A549 (cell line): ENCODE measurements at regions not wholly inside any gene's neighbourhood (a gene's known extent, or its start where the extent isn't known, plus 50 kb on each side); places are given as distances from the start of the nearest gene placed in this dataset.

Source experiments
- ATAC-seq, 2 experiments: fragments of 200-7000 bp in 1 of 2; fragments of >200 bp in 1 of 2; cut with Nextera tagmentation in 1 of 2; cut with Tn5 transposase in 1 of 2; 3 replicates each; pipeline versions ENCODE4 v1.8.0 to v1.9.1; 2018 to 2020; ENCODE audit warnings: mild to moderate bottlenecking in 1 of 2, moderate library complexity in 1 of 2
- CTCF ChIA-PET: fragments of 300-600 bp; sonication (Branson Sonifier 250); formaldehyde crosslinking; extraction: SDS; loops from one replicate; lab custom pipeline; 2021; ENCODE audit warnings: antibody characterized with exemption, inconsistent platforms; lab: Yijun Ruan, JAX
- POLR2A ChIA-PET: fragments of 350-600 bp; formaldehyde crosslinking; extraction: SDS; loops from one replicate; lab custom pipeline; 2021; ENCODE audit warnings: antibody characterized with exemption, inconsistent platforms; lab: Yijun Ruan, JAX
- DNase-seq, 2 experiments: peaks; one replicate each; pipeline versions ENCODE4 v3.0.0 to v3.0.0-alpha.2; 2011 to 2016; ENCODE audit warnings: low read depth in 1 of 2, low spot score in 1 of 2
- FAIRE-seq: peaks from 2 replicates; lab custom pipeline; 2011; peaks lifted over from hg19 to GRCh38; lab: Jason Lieb, UNC
- H3K27ac ChIP-seq, 2 experiments: fragments of >200 bp; sonication (Bioruptor Twin); formaldehyde crosslinking; 3 replicates each; pipeline ENCODE4 v1.5.1; 2016 to 2017
- H3K4me1 ChIP-seq: fragments of >200 bp; sonication (Bioruptor Twin); formaldehyde crosslinking; 3 replicates; pipeline ENCODE4 v1.6.1; 2016
- H3K4me2 ChIP-seq: fragments of >200 bp; sonication (Bioruptor Twin); formaldehyde crosslinking; 3 replicates; pipeline ENCODE4 v1.6.1; 2016
- H3K4me3 ChIP-seq: fragments of >200 bp; sonication (Bioruptor Twin); formaldehyde crosslinking; 3 replicates; pipeline ENCODE4 v1.5.1; 2016
- H3K9me3 ChIP-seq: fragments of >200 bp; sonication (Bioruptor Twin); formaldehyde crosslinking; 3 replicates; pipeline ENCODE4 v1.6.1; 2016
- BHLHE40 ChIP-seq: IDR thresholded peaks from 2 replicates; pipeline ENCODE4 v1.6.1; 2012; ENCODE audit warnings: low read depth, low read length, inconsistent platforms
- CBX8 ChIP-seq: fragments of 200-600 bp; sonication (generic); IDR thresholded peaks from 2 replicates; pipeline ENCODE4 v1.6.1; 2016
- CEBPB ChIP-seq, 2 experiments: fragments of >200 bp in 1 of 2; sonication (Bioruptor Twin) in 1 of 2; formaldehyde crosslinking in 1 of 2; IDR thresholded peaks; 2 replicates each; pipeline ENCODE4 v1.6.1; 2012 to 2016
- CHD2 ChIP-seq: fragments of 150-350 bp; IDR thresholded peaks from 2 replicates; pipeline ENCODE4 v1.6.1; 2014; ENCODE audit warnings: low read length; ENCODE audit not compliant: partially characterized antibody
- EP300 ChIP-seq, 2 experiments: fragments of >200 bp; sonication (Bioruptor Twin); formaldehyde crosslinking; IDR thresholded peaks; 2 replicates in 1 of 2; 3 replicates in 1 of 2; pipeline ENCODE4 v1.6.1; 2016 to 2017
- FOSB ChIP-seq: fragments of 250-450 bp; sonication (Bioruptor Pico); IDR thresholded peaks from 2 replicates; pipeline ENCODE4 v1.5.0; 2020; ENCODE audit warnings: mild to moderate bottlenecking, moderate library complexity
- HEYL ChIP-seq: fragments of 250-450 bp; sonication (Bioruptor Pico); IDR thresholded peaks from 2 replicates; pipeline ENCODE4 v1.8.0; 2021; ENCODE audit warnings: mild to moderate bottlenecking, moderate library complexity
- HOXA7 ChIP-seq: fragments of 250-450 bp; sonication (Bioruptor Pico); IDR thresholded peaks from 2 replicates; pipeline ENCODE4 v1.5.0; 2020; ENCODE audit warnings: mild to moderate bottlenecking, moderate library complexity
- HOXB5 ChIP-seq: fragments of 250-450 bp; sonication (Bioruptor Pico); IDR thresholded peaks from 2 replicates; pipeline ENCODE4 v1.5.0; 2020; ENCODE audit warnings: mild to moderate bottlenecking, moderate library complexity
- MYC ChIP-seq: IDR thresholded peaks from 2 replicates; pipeline ENCODE4 v1.6.1; 2012; ENCODE audit warnings: mild to moderate bottlenecking, inconsistent platforms, low read length, improper control_type of control experiment, borderline replicate concordance
- POLR2AphosphoS2 ChIP-seq: conservative IDR thresholded peaks from 2 replicates; pipeline ENCODE4 v1.6.1; 2012; ENCODE audit warnings: low read length, improper control_type of control experiment, inconsistent platforms
- RARB ChIP-seq: fragments of 250-450 bp; sonication (Bioruptor Pico); IDR thresholded peaks from 2 replicates; pipeline ENCODE4 v1.8.0; 2021; ENCODE audit warnings: mild to moderate bottlenecking, moderate library complexity
- RFX5 ChIP-seq: fragments of 450-650 bp; IDR thresholded peaks from 2 replicates; pipeline ENCODE4 v1.7.1; 2014; ENCODE audit warnings: antibody characterized with exemption, mild to moderate bottlenecking, moderate library complexity
- SMC3 ChIP-seq: fragments of >200 bp; sonication (Bioruptor Twin); formaldehyde crosslinking; IDR thresholded peaks from 3 replicates; pipeline ENCODE4 v1.6.1; 2018; ENCODE audit warnings: inconsistent platforms
- SREBF2 ChIP-seq: fragments of 450-650 bp; IDR thresholded peaks from 2 replicates; pipeline ENCODE4 v1.6.1; 2014; ENCODE audit warnings: mild to moderate bottlenecking, moderate library complexity
- TP53 ChIP-seq: fragments of 250-450 bp; sonication (Bioruptor Pico); IDR thresholded peaks from 2 replicates; pipeline ENCODE4 v1.5.0; 2021; ENCODE audit warnings: mild to moderate bottlenecking, moderate library complexity
- ZC3H11A ChIP-seq: fragments of 450-650 bp; IDR thresholded peaks from 2 replicates; pipeline ENCODE4 v1.6.1; 2014; ENCODE audit warnings: antibody characterized with exemption, mild to moderate bottlenecking
- ZNF302 ChIP-seq: fragments of 250-450 bp; sonication (Bioruptor Pico); IDR thresholded peaks from 2 replicates; pipeline ENCODE4 v1.9.0; 2021; ENCODE audit warnings: inconsistent platforms, mild to moderate bottlenecking, moderate library complexity
- WGBS: methylation state at CpG from one replicate; pipeline ENCODE4 v1.1.6; 2017; ENCODE audit errors: missing lambda C conversion rate; 5-methylcytosine and 5-hydroxymethylcytosine counted together
- TF ChIP-seq, protein P1 (sequence below): fragments of 150-350 bp; IDR thresholded peaks from 2 replicates; pipeline ENCODE4 v1.6.1; 2014; ENCODE audit warnings: low read depth, mild to moderate bottlenecking, low read length
- TF ChIP-seq, protein P2 (sequence below): fragments of 250-450 bp; sonication (Bioruptor Pico); IDR thresholded peaks from 2 replicates; pipeline ENCODE4 v1.5.0; 2020; ENCODE audit warnings: low read depth, mild to moderate bottlenecking, moderate library complexity
- TF ChIP-seq, protein P3 (sequence below): fragments of >200 bp; sonication (Bioruptor Twin); formaldehyde crosslinking; IDR thresholded peaks from 3 replicates; pipeline ENCODE4 v1.6.1; 2016
- TF ChIP-seq, protein P4 (sequence below): fragments of 200-600 bp; sonication (generic); IDR thresholded peaks from 2 replicates; pipeline ENCODE4 v1.6.1; 2016; ENCODE audit warnings: antibody characterized with exemption, mild to moderate bottlenecking, moderate library complexity

DNA sequence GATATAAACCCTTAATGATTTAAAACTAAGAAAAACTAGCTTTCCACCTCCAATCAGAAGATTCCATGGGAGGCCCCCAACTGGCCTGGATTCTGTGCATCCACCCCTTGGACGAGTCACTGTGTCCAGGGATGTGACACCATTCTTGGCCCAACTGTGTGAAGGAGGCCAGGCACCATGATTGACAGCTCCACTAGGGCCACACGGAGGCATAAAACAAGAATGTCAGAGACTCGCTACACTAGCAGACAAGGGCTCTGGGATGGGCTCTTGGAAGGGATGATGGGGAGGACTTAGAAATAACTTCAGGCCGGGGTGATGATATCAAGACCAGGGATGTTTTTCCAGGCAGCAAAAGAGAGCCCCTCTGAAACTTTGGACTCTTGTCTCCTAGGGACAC, 117.8 kb upstream of the GNAO1 start:
- H3K9me3 ChIP-seq, result no peaks in the 10 kb centered on the region
- ATAC-seq, result no peak
- POLR2A ChIA-PET, result no interaction called here
- H3K4me2 ChIP-seq, result no peak overlapping the region
- H3K4me1 ChIP-seq, result no peaks in the 10 kb centered on the region
- no peak overlapping the region for H3K4me3 ChIP-seq
- no peak for FAIRE-seq
- TF ChIP-seq, protein P1, sequence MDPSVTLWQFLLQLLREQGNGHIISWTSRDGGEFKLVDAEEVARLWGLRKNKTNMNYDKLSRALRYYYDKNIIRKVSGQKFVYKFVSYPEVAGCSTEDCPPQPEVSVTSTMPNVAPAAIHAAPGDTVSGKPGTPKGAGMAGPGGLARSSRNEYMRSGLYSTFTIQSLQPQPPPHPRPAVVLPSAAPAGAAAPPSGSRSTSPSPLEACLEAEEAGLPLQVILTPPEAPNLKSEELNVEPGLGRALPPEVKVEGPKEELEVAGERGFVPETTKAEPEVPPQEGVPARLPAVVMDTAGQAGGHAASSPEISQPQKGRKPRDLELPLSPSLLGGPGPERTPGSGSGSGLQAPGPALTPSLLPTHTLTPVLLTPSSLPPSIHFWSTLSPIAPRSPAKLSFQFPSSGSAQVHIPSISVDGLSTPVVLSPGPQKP, result no peak
- TF ChIP-seq RARB, result no peak
- no peak for TF ChIP-seq CEBPB (IDR thresholded peaks at IDR 0.05)
- no peak for TF ChIP-seq TP53 (CRISPR knock-in tag)
- TF ChIP-seq SREBF2, result no peak
- TF ChIP-seq, all 56 proteins: peak for 0
- WGBS, result 11% methylated on average over 4 of the region's 4 CpGs
- CTCF ChIA-PET, result interaction anchor here (0.7 to 1.5 kb wide), 3 partner anchors 10 to 1008 kb away, joined by 3 to 6 read pairs (median 4); no protein-coding TSS in a partner anchor
- no peak overlapping the region for H3K27ac ChIP-seq
- DNase-seq, result no peak

DNA sequence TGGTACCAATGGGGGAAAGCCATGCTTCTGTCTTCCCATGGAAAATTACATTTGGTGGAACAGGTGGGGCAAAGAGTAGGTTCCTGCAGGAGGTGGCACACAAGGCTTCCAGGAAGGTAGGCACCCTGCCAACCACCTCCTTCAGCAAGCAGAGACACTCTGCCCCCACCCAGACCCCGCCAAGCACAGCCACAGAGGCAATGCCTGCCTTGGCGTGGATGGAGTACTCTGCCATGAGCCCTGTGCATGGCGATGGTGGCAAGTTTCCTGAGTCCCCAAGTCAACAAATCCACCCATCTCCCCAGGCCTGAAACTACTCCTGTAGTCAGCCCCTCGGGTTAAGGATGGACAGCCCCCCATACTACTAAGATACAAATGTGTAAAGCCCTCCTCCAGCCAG, 119.2 kb upstream of the GNAO1 start:
- DNase-seq (no peak), FAIRE-seq (no peak), ATAC-seq (no peak)
- TF ChIP-seq ZNF302 (CRISPR knock-in tag), result no peak
- no peak for TF ChIP-seq HOXA7
- WGBS, result 16% methylated on average over 3 of the region's 4 CpGs
- POLR2A ChIA-PET, result no interaction called here
- Histone ChIP-seq H3K4me2 (no peak overlapping the region), H3K27ac (no peak overlapping the region), H3K9me3 (no peaks in the 10 kb centered on the region), H3K4me1 (no peaks in the 10 kb centered on the region), H3K4me3 (no peak overlapping the region)
- CTCF ChIA-PET, result no interaction called here

DNA sequence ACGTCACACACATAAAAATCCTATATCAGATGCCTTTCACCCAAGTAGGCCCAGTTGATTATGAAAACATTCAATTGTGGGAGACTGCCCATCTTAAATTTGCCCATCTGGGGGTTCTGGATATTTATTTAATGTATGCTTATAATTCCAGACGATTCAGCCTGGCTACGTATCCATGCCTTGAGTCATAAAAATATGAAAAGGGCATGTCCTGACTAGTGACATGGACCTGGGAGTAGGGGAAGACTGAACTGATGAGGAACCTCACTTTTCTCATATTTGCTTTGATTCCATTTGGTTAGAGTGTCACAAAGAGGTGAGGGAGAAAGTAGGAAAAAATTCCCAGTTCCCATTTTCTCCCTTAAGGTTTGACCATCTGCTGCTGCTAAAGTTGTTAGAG, 122.5 kb upstream of the GNAO1 start:
- DNase-seq (no peak), FAIRE-seq (no peak), ATAC-seq (no peak)
- no peak overlapping the region for H3K4me2 ChIP-seq
- TF ChIP-seq CHD2, result no peak
- no peak for TF ChIP-seq EP300 (IDR thresholded peaks at IDR 0.05)
- no peak for TF ChIP-seq HEYL (CRISPR knock-in tag)
- TF ChIP-seq POLR2AphosphoS2, result no peak
- no peak for TF ChIP-seq CBX8
- TF ChIP-seq MYC, result no peak
- POLR2A ChIA-PET, result no interaction called here
- H3K4me1 ChIP-seq, result no peaks in the 10 kb centered on the region
- H3K9me3 ChIP-seq, result no peaks in the 10 kb centered on the region
- CTCF ChIA-PET, result no interaction called here
- 16% methylated on average over 3 of the region's 3 CpGs for WGBS
- no peak overlapping the region for H3K4me3 ChIP-seq
- no peak overlapping the region for H3K27ac ChIP-seq

DNA sequence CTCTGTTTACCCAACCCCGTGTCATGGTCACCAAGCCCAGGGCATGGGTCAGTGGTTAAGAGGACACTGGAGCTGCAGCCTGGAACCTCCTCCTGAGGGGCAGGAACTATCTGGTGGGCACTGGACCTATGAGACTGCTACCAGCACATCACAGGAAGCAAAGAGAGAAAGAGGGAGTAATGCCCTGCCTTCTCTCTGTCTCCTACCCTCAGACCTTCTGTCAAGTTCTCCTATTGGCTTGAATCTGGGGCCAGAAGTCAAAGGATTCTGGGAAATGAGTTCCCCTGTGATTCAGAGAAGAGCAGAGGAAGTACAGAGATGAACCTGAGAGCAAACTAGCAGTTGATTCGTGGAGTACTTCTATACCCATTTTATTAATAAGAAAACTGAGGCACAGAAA, 123.0 kb upstream of the GNAO1 start:
- TF ChIP-seq, protein P2, sequence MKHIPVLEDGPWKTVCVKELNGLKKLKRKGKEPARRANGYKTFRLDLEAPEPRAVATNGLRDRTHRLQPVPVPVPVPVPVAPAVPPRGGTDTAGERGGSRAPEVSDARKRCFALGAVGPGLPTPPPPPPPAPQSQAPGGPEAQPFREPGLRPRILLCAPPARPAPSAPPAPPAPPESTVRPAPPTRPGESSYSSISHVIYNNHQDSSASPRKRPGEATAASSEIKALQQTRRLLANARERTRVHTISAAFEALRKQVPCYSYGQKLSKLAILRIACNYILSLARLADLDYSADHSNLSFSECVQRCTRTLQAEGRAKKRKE, result no peak
- TF ChIP-seq FOSB (CRISPR knock-in tag), result no peak
- FAIRE-seq (no peak), ATAC-seq (no peak), DNase-seq (no peak)
- CTCF ChIA-PET, result no interaction called here
- Histone ChIP-seq H3K4me1 (no peaks in the 10 kb centered on the region), H3K4me2 (no peak overlapping the region), H3K27ac (no peak overlapping the region), H3K4me3 (no peak overlapping the region), H3K9me3 (no peaks in the 10 kb centered on the region)
- WGBS, result 0% methylated on average over 2 of the region's 2 CpGs
- POLR2A ChIA-PET, result no interaction called here

DNA sequence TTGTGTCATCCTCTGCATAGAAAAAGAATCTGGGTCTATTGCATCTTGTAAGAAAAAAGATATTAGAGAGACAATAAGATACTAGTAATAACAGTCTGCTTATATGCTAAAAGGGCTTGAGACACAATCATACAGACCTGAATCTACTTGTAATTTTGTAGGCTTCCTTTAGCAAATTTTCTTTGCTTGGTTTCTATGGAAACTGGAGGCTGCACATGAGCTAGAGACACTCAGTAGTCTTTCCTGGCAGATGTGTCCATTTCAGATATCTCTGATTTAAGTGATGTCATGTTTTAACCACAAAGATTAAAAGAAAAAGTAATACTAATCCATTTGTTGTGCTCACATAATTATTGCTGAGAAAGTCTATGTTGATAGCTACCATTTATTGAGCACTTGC, 123.9 kb upstream of the GNAO1 start:
- ATAC-seq (no peak), FAIRE-seq (no peak), DNase-seq (no peak)
- ChIA-PET POLR2A (no interaction called here), CTCF (no interaction called here)
- Histone ChIP-seq H3K27ac (no peak overlapping the region), H3K9me3 (no peaks in the 10 kb centered on the region), H3K4me1 (no peaks in the 10 kb centered on the region), H3K4me2 (no peak overlapping the region), H3K4me3 (no peak overlapping the region)
- no peak for TF ChIP-seq BHLHE40
- TF ChIP-seq HOXB5, result no peak
- TF ChIP-seq, protein P3, sequence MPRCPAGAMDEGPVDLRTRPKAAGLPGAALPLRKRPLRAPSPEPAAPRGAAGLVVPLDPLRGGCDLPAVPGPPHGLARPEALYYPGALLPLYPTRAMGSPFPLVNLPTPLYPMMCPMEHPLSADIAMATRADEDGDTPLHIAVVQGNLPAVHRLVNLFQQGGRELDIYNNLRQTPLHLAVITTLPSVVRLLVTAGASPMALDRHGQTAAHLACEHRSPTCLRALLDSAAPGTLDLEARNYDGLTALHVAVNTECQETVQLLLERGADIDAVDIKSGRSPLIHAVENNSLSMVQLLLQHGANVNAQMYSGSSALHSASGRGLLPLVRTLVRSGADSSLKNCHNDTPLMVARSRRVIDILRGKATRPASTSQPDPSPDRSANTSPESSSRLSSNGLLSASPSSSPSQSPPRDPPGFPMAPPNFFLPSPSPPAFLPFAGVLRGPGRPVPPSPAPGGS, result no peak
- TF ChIP-seq CHD2, result no peak
- TF ChIP-seq, protein P4, sequence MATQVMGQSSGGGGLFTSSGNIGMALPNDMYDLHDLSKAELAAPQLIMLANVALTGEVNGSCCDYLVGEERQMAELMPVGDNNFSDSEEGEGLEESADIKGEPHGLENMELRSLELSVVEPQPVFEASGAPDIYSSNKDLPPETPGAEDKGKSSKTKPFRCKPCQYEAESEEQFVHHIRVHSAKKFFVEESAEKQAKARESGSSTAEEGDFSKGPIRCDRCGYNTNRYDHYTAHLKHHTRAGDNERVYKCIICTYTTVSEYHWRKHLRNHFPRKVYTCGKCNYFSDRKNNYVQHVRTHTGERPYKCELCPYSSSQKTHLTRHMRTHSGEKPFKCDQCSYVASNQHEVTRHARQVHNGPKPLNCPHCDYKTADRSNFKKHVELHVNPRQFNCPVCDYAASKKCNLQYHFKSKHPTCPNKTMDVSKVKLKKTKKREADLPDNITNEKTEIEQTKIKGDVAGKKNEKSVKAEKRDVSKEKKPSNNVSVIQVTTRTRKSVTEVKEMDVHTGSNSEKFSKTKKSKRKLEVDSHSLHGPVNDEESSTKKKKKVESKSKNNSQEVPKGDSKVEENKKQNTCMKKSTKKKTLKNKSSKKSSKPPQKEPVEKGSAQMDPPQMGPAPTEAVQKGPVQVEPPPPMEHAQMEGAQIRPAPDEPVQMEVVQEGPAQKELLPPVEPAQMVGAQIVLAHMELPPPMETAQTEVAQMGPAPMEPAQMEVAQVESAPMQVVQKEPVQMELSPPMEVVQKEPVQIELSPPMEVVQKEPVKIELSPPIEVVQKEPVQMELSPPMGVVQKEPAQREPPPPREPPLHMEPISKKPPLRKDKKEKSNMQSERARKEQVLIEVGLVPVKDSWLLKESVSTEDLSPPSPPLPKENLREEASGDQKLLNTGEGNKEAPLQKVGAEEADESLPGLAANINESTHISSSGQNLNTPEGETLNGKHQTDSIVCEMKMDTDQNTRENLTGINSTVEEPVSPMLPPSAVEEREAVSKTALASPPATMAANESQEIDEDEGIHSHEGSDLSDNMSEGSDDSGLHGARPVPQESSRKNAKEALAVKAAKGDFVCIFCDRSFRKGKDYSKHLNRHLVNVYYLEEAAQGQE, result no peak
- TF ChIP-seq SMC3, result no peak
- TF ChIP-seq, protein P2, result no peak
- no peak for TF ChIP-seq RFX5
- TF ChIP-seq ZC3H11A, result no peak
- no peak for TF ChIP-seq EP300 (IDR thresholded peaks at IDR 0.05)
